ENCODE measurements at regions not wholly inside any gene's neighbourhood (a gene's known extent, or its start where the extent isn't known, plus 50 kb on each side); places are given as distances from the start of the nearest gene placed in this dataset.

DNA sequence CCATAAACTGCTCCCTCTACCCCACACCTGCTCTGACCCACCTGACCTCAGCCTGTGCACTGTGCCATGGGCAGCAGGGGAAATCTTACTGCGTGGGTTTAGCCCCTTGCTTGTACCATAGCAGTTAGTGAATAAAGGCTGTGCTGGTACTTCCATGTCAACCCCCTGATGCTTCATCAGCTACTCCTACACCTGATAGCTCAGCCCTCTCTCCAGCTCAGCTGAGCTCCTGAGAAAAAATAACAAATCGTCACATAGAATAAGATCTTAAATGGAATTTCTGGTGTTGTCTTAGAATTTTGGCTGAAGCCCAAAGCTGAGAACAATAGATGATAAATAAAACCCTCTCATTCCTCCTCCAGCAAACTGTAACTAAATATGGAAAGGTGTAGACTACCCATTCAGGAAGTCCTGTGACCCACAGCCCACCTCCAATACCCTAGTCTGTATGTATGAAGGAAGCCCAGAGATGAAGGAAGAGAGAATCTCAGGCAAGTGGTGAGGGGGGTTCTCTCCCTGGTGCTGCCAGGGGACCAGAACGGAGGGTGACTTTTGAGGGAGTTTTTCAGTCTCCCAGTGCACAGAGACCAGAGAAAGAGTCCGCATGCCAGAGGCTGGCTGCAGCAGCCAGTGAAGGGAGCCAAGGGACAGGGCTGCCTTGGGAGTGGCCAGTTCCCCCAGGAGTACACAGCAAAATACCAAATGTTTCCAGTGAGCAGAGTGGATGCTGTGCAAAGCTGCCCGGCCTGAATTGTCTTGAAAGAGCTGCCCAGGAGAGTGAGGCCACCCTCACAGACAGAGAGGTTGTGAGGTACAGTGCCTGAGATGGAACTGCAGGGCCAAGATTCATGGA, 227.3 kb downstream of the QDPR start:
- no peak for DNase-seq (ENCODE audit: low read depth, low spot score)
- H3K4me3 ChIP-seq (ENCODE audit: insufficient read length, low read depth) = no peak overlapping the region
- no peaks in the 10 kb centered on the region for H3K27me3 ChIP-seq (ENCODE audit: insufficient read depth, insufficient read length)
- H3K9me3 ChIP-seq (ENCODE audit: insufficient read depth, low read length) = peaks cover 9% of the 10 kb centered on the region; the same call in 1 of the 2 replicates
- TF ChIP-seq SUZ12 (IDR thresholded peaks at IDR 0.05; ENCODE audit: extremely low read depth, insufficient read depth, insufficient read length) = no peak
- TF ChIP-seq YY1 (IDR thresholded peaks at IDR 0.05; ENCODE audit: insufficient read depth, insufficient read length) = no peak
- TF ChIP-seq ZNF274 (IDR thresholded peaks at IDR 0.05; ENCODE audit: low read depth, low read length) = no peak
- no peaks in the 10 kb centered on the region for H3K36me3 ChIP-seq (ENCODE audit: insufficient read depth, insufficient read length, low read length)
- no peaks in the 10 kb centered on the region for H3K4me1 ChIP-seq (ENCODE audit: insufficient read depth, insufficient read length)
- H3K9ac ChIP-seq (ENCODE audit: insufficient read length, low read depth) = no peak overlapping the region

DNA sequence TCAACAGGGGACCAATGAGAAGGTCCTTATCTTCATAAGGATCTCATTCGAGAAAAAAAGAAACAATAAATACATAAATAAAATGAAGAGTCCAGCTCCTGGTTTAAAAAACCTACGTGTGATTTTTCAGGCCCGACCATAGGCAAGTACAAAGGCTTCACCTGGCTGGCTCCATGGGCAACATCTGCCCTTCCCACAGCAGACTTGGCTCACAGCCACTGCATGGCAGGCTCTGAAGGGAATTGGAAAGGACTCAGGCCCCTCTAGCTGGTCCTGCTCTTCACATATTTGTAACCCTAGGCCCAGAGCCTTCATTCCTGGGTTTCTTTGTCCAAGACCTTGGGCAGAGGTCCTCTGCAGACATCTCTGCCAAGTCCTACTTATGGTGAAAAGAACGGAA, 228.1 kb downstream of the QDPR start:
- Histone ChIP-seq H3K9me3 (ENCODE audit: insufficient read depth, low read length) (peaks cover 8% of the 10 kb centered on the region; the same call in 1 of the 2 replicates), H3K27me3 (ENCODE audit: insufficient read depth, insufficient read length) (no peaks in the 10 kb centered on the region), H3K36me3 (ENCODE audit: insufficient read depth, insufficient read length, low read length) (no peaks in the 10 kb centered on the region), H3K9ac (ENCODE audit: insufficient read length, low read depth) (no peak overlapping the region), H3K4me3 (ENCODE audit: insufficient read length, low read depth) (no peak overlapping the region), H3K4me1 (ENCODE audit: insufficient read depth, insufficient read length) (no peaks in the 10 kb centered on the region)
- no peak for DNase-seq (ENCODE audit: low read depth, low spot score)
- TF ChIP-seq ZNF274 (IDR thresholded peaks at IDR 0.05; ENCODE audit: low read depth, low read length) (no peak), SUZ12 (IDR thresholded peaks at IDR 0.05; ENCODE audit: extremely low read depth, insufficient read depth, insufficient read length) (no peak), YY1 (IDR thresholded peaks at IDR 0.05; ENCODE audit: insufficient read depth, insufficient read length) (no peak)

DNA sequence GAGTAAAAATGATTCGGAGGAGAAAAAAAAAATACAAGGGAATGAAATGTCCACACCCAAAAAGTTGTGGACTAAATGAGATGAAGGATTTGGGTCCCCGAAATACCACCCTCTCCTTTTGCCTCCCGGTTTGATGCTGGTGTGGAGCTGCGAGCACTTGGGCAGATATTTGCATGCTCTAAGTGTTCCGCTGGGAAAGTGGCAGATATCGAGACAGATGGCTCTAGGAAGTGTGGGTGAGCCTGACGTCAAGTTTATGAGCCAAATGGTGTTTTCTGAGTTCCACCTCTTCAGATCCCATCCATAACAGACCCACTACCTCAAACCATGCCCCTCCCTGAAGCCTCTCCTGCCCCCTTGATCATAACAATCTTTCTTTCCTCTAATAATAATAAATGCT, 228.6 kb downstream of the QDPR start:
- TF ChIP-seq YY1 (IDR thresholded peaks at IDR 0.05; ENCODE audit: insufficient read depth, insufficient read length) (no peak), SUZ12 (IDR thresholded peaks at IDR 0.05; ENCODE audit: extremely low read depth, insufficient read depth, insufficient read length) (no peak), ZNF274 (IDR thresholded peaks at IDR 0.05; ENCODE audit: low read depth, low read length) (no peak)
- Histone ChIP-seq H3K4me3 (ENCODE audit: insufficient read length, low read depth) (no peak overlapping the region), H3K9me3 (ENCODE audit: insufficient read depth, low read length) (0 out of 2 replicates have a peak, but pooled peaks cover 3% of the 10 kb centered on the region), H3K4me1 (ENCODE audit: insufficient read depth, insufficient read length) (no peaks in the 10 kb centered on the region), H3K36me3 (ENCODE audit: insufficient read depth, insufficient read length, low read length) (no peaks in the 10 kb centered on the region), H3K9ac (ENCODE audit: insufficient read length, low read depth) (no peak overlapping the region), H3K27me3 (ENCODE audit: insufficient read depth, insufficient read length) (no peaks in the 10 kb centered on the region)
- DNase-seq (ENCODE audit: low read depth, low spot score) = no peak

DNA sequence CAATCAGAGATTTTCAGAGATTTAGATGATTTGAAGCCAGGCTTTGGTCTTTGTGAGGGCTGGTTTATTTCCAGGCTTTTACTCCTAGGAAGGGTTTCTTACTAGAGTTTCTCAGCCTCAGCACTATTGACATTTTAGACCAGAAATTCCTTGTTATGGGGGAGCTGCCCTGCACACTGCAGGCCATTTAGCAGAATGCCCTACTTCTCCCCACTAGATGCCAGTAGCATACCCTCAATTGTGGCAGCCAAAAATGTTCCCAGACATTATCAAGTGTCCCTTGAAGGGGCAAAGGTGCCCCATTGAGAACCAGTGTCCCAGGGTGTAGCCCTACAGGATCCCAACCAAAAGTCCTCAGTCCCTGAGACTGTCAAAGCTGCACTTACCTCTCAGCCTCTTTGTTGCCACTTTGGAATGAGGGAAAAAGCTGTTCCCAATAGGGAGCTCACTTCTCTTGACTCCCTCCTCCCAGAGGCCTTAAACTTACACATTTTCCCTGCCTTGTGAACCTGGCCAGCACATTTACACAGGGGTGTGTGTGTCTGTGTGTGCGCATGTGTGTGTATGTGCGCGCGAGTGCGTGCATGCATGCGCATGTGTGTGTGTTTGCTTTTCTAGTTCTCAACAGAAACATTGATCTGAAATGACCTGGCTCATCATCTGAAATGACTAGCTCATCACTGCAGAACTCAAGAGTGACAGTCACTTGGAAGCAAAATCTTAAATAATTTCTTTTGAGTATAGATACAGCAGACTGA, 231.4 kb downstream of the QDPR start:
- Histone ChIP-seq H3K36me3 (ENCODE audit: insufficient read depth, insufficient read length, low read length) (no peaks in the 10 kb centered on the region), H3K9me3 (ENCODE audit: insufficient read depth, low read length) (no peaks in the 10 kb centered on the region), H3K27me3 (ENCODE audit: insufficient read depth, insufficient read length) (no peaks in the 10 kb centered on the region), H3K9ac (ENCODE audit: insufficient read length, low read depth) (no peak overlapping the region), H3K4me1 (ENCODE audit: insufficient read depth, insufficient read length) (no peaks in the 10 kb centered on the region), H3K4me3 (ENCODE audit: insufficient read length, low read depth) (no peak overlapping the region)
- TF ChIP-seq ZNF274 (IDR thresholded peaks at IDR 0.05; ENCODE audit: low read depth, low read length) = no peak
- no peak for TF ChIP-seq SUZ12 (IDR thresholded peaks at IDR 0.05; ENCODE audit: extremely low read depth, insufficient read depth, insufficient read length)
- DNase-seq (ENCODE audit: low read depth, low spot score) = no peak

DNA sequence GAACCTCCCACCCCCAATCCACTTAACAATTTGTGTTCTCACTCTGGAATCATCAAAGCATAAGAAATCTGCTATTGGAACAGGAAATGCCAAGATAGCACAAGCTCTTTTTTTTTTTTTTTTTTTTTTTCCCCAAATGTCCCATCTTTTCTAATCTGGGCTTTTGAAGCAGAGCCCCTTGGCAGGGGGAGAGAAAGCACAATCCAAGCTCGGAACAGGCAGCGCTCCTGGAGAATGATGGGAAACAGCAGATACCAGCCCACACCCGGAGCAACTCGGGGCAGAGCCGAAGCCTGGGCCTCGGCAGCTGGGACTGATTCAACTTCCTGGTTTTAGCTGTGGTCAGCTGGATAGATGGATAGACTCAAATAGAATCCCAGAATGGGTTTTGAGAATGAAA, 235.1 kb downstream of the QDPR start:
- Histone ChIP-seq H3K9me3 (ENCODE audit: insufficient read depth, low read length) (no peaks in the 10 kb centered on the region), H3K9ac (ENCODE audit: insufficient read length, low read depth) (no peak overlapping the region), H3K4me1 (ENCODE audit: insufficient read depth, insufficient read length) (no peaks in the 10 kb centered on the region), H3K27me3 (ENCODE audit: insufficient read depth, insufficient read length) (no peaks in the 10 kb centered on the region), H3K4me3 (ENCODE audit: insufficient read length, low read depth) (no peak overlapping the region), H3K36me3 (ENCODE audit: insufficient read depth, insufficient read length, low read length) (no peaks in the 10 kb centered on the region)
- TF ChIP-seq ZNF274 (IDR thresholded peaks at IDR 0.05; ENCODE audit: low read depth, low read length) = no peak
- no peak for TF ChIP-seq SUZ12 (IDR thresholded peaks at IDR 0.05; ENCODE audit: extremely low read depth, insufficient read depth, insufficient read length)
- no peak for TF ChIP-seq YY1 (IDR thresholded peaks at IDR 0.05; ENCODE audit: insufficient read depth, insufficient read length)
- no peak for DNase-seq (ENCODE audit: low read depth, low spot score)

DNA sequence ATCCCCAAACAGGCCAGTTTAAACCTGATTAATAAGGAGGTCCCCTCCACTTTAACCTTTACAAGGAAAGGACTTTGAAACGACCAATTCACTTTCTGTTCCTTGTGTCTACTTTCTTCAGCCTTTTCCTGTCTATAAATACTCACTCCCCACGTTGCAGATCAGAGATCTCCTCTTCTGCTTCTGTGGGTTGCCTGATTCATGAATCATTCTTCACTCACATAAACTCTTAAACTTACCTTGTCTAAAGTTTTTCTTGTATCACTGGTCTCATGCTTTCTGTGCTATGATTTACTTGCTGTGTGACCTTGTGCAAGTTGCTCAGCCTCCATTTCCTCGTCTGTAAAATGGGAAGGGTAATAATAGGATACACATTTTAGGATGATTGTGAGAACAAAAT, 236.1 kb downstream of the QDPR start:
- TF ChIP-seq SUZ12 (IDR thresholded peaks at IDR 0.05; ENCODE audit: extremely low read depth, insufficient read depth, insufficient read length) = no peak
- TF ChIP-seq ZNF274 (IDR thresholded peaks at IDR 0.05; ENCODE audit: low read depth, low read length) = no peak
- TF ChIP-seq YY1 (IDR thresholded peaks at IDR 0.05; ENCODE audit: insufficient read depth, insufficient read length) = no peak
- no peak for DNase-seq (ENCODE audit: low read depth, low spot score)
- no peak overlapping the region for H3K9ac ChIP-seq (ENCODE audit: insufficient read length, low read depth)
- H3K36me3 ChIP-seq (ENCODE audit: insufficient read depth, insufficient read length, low read length) = no peaks in the 10 kb centered on the region
- H3K4me3 ChIP-seq (ENCODE audit: insufficient read length, low read depth) = no peak overlapping the region
- H3K4me1 ChIP-seq (ENCODE audit: insufficient read depth, insufficient read length) = no peaks in the 10 kb centered on the region
- H3K27me3 ChIP-seq (ENCODE audit: insufficient read depth, insufficient read length) = no peaks in the 10 kb centered on the region
- no peaks in the 10 kb centered on the region for H3K9me3 ChIP-seq (ENCODE audit: insufficient read depth, low read length)

DNA sequence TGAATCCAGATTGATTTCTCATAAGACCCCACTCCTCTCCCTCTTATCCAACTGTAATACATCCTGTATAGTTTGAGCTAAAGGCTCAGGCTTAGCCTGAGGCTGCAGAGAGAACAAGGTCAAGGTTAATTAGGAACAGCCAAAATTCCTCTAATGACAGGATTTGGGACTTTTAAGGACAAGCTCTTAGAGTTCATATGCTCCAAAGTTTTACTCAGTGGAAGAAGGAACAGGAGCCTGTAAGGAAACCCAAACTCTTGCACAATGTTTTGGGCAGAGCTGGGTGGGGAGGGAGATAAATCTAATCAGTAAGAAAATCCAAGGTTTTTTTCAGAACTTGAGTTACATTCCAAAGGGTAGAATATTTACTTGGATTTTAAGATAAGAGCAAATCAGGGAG, 238.8 kb downstream of the QDPR start:
- H3K9ac ChIP-seq (ENCODE audit: insufficient read length, low read depth) = no peak overlapping the region
- DNase-seq (ENCODE audit: low read depth, low spot score) = no peak
- no peak for TF ChIP-seq SUZ12 (IDR thresholded peaks at IDR 0.05; ENCODE audit: extremely low read depth, insufficient read depth, insufficient read length)
- no peak for TF ChIP-seq YY1 (IDR thresholded peaks at IDR 0.05; ENCODE audit: insufficient read depth, insufficient read length)
- TF ChIP-seq ZNF274 (IDR thresholded peaks at IDR 0.05; ENCODE audit: low read depth, low read length) = no peak
- H3K27me3 ChIP-seq (ENCODE audit: insufficient read depth, insufficient read length) = peaks cover 3% of the 10 kb centered on the region
- H3K36me3 ChIP-seq (ENCODE audit: insufficient read depth, insufficient read length, low read length) = no peaks in the 10 kb centered on the region
- no peaks in the 10 kb centered on the region for H3K9me3 ChIP-seq (ENCODE audit: insufficient read depth, low read length)
- H3K4me1 ChIP-seq (ENCODE audit: insufficient read depth, insufficient read length) = no peaks in the 10 kb centered on the region
- no peak overlapping the region for H3K4me3 ChIP-seq (ENCODE audit: insufficient read length, low read depth)
